HCT116 (cell line): ENCODE measurements at regions not wholly inside any gene's neighbourhood (a gene's known extent, or its start where the extent isn't known, plus 50 kb on each side); places are given as distances from the start of the nearest gene placed in this dataset.

Experiments used
- ATAC-seq: fragments of 200-7000 bp; cut with Tn5 transposase; 2 replicates; pipeline ENCODE4 v1.9.1; 2020; ENCODE audit warnings: mild to moderate bottlenecking, moderate library complexity
- BruUV-seq: library from RNA; stranded (reverse); fragments of 400-500 nt; replicated peaks from 2 replicates; lab custom pipeline; 2021; lab: Mats Ljungman, UMichigan
- CTCF ChIA-PET: fragments of 300-600 bp; sonication (Branson Sonifier 250); formaldehyde crosslinking; loops from one replicate; lab custom pipeline; 2021; ENCODE audit warnings: antibody characterized with exemption; lab: Charles Lee
- POLR2A ChIA-PET: fragments of 300-600, 350-600 bp; sonication (Branson Sonifier 250); formaldehyde crosslinking; loops from one replicate; lab custom pipeline; 2021; ENCODE audit warnings: antibody characterized with exemption; lab: Charles Lee
- RAD21 ChIA-PET, 2 experiments: fragments of 300-600 bp; sonication (Branson Sonifier 250); formaldehyde crosslinking; loops; one replicate each; lab custom pipeline; 2023; ENCODE audit warnings: low total read pairs in 2 of 2; ENCODE audit not compliant: uncharacterized antibody in 2 of 2, unreplicated experiment in 2 of 2, low non-redundant PET in 1 of 2; lab: Charles Lee
- DNase-seq: peaks from one replicate; pipeline ENCODE4 v3.0.0-alpha.2; 2010; ENCODE audit warnings: low read depth, low spot score
- H2AFZ ChIP-seq: fragments of 200-600 bp; shearing (Covaris generic), sonication (generic); 2 replicates; pipeline ENCODE4 v1.6.1; 2017; ENCODE audit warnings: low read depth, mixed run types, mixed read lengths, antibody characterized with exemption, low read length; ENCODE audit not compliant: poor library complexity, severe bottlenecking
- H3K27ac ChIP-seq: 2 replicates; pipeline ENCODE4 v1.5.1; 2012; ENCODE audit warnings: low read depth, low read length
- H3K27me3 ChIP-seq: fragments of 200-600 bp; sonication (generic); 2 replicates; pipeline ENCODE4 v1.6.1; 2016; ENCODE audit warnings: mixed run types, low read length, mixed read lengths; ENCODE audit not compliant: insufficient read depth
- H3K36me3 ChIP-seq, 2 experiments: fragments of 200-500 bp in 1 of 2; fragments of 200-600 bp in 1 of 2; sonication (Bioruptor generic) in 1 of 2; sonication (generic) in 1 of 2; 2 replicates each; pipeline versions ENCODE4 v1.5.1 to v1.6.1; 2014 to 2016; ENCODE audit warnings: low read length in 2 of 2, inconsistent platforms in 1 of 2, mixed read lengths in 1 of 2, mixed run types in 1 of 2; ENCODE audit not compliant: insufficient read depth in 2 of 2, control insufficient read depth in 1 of 2
- H3K4me1 ChIP-seq, 2 experiments: fragments of 200-600 bp in 1 of 2; sonication (generic) in 1 of 2; 2 replicates each; pipeline versions ENCODE4 v1.5.1 to v1.6.1; 2012 to 2017; ENCODE audit warnings: low read length in 2 of 2, inconsistent platforms in 1 of 2, mild to moderate bottlenecking in 1 of 2, mixed read lengths in 1 of 2, mixed run types in 1 of 2, moderate library complexity in 1 of 2; ENCODE audit not compliant: insufficient read depth in 2 of 2, control insufficient read depth in 1 of 2
- H3K4me2 ChIP-seq: fragments of 200-600 bp; sonication (generic); 2 replicates; pipeline ENCODE4 v1.6.1; 2017; ENCODE audit warnings: mixed run types, low read length, mixed read lengths
- H3K4me3 ChIP-seq, 2 experiments: fragments of 200-600 bp in 1 of 2; sonication (generic) in 1 of 2; replicated peaks in 1 of 2; 2 replicates each; pipeline ENCODE4 v1.5.1; 2011 to 2016; ENCODE audit warnings: low read length in 2 of 2, control low read depth in 1 of 2, low read depth in 1 of 2, mild to moderate bottlenecking in 1 of 2, mixed read lengths in 1 of 2, mixed run types in 1 of 2
- H3K79me2 ChIP-seq: fragments of 200-600 bp; sonication (generic); 2 replicates; pipeline ENCODE4 v1.6.1; 2017; ENCODE audit warnings: mild to moderate bottlenecking, mixed run types, low read length, moderate library complexity, mixed read lengths; ENCODE audit not compliant: insufficient read depth
- H3K9ac ChIP-seq: fragments of 200-600 bp; sonication (generic); 2 replicates; pipeline ENCODE4 v1.6.1; 2016; ENCODE audit warnings: low read length, mixed read lengths
- H3K9me2 ChIP-seq: fragments of 200-600 bp; sonication (generic), shearing (Covaris generic); 2 replicates; pipeline ENCODE4 v1.6.1; 2017; ENCODE audit warnings: mixed run types, mild to moderate bottlenecking, moderate library complexity; ENCODE audit not compliant: insufficient read depth
- H3K9me3 ChIP-seq, 2 experiments: fragments of 200-500 bp in 1 of 2; fragments of 200-600 bp in 1 of 2; sonication (Bioruptor generic) in 1 of 2; sonication (generic) in 1 of 2; 2 replicates each; pipeline ENCODE4 v1.6.1; 2014 to 2017; ENCODE audit warnings: low read length in 2 of 2, mixed read lengths in 2 of 2, inconsistent platforms in 1 of 2, low read depth in 1 of 2, mild to moderate bottlenecking in 1 of 2, mixed run types in 1 of 2, moderate library complexity in 1 of 2; ENCODE audit not compliant: control insufficient read depth in 1 of 2, insufficient read depth in 1 of 2
- H4K20me1 ChIP-seq: fragments of 200-600 bp; sonication (generic), shearing (Covaris generic); 2 replicates; pipeline ENCODE4 v1.6.1; 2017; ENCODE audit warnings: mixed run types, mild to moderate bottlenecking, moderate library complexity; ENCODE audit not compliant: insufficient read depth
- CBX3 ChIP-seq: IDR thresholded peaks from 2 replicates; pipeline ENCODE4 v1.6.1; 2012; ENCODE audit warnings: low read depth
- CEBPB ChIP-seq: IDR thresholded peaks from 2 replicates; pipeline ENCODE4 v1.6.1; 2012; ENCODE audit warnings: low read depth
- CTCF ChIP-seq, 3 experiments: fragments of 200-600 bp in 1 of 3; sonication (generic) in 1 of 3; IDR thresholded peaks in 2 of 3; conservative IDR thresholded peaks in 1 of 3; 2 replicates each; pipeline ENCODE4 v1.5.1; 2012 to 2017; ENCODE audit warnings: low read depth in 2 of 3, low read length in 2 of 3, antibody characterized with exemption in 1 of 3, borderline replicate concordance in 1 of 3, control low read depth in 1 of 3, mild to moderate bottlenecking in 1 of 3, mixed read lengths in 1 of 3, mixed run types in 1 of 3, moderate library complexity in 1 of 3; ENCODE audit not compliant: insufficient read depth in 1 of 3
- EGR1 ChIP-seq: IDR thresholded peaks from 2 replicates; pipeline ENCODE4 v1.6.1; 2012; ENCODE audit warnings: low read depth
- EZH2 ChIP-seq: fragments of 200-600 bp; sonication (generic); IDR thresholded peaks from 2 replicates; pipeline ENCODE4 v1.6.1; 2017; ENCODE audit warnings: antibody characterized with exemption, mixed run types
- EZH2phosphoT487 ChIP-seq: fragments of 200-600 bp; IDR thresholded peaks from 2 replicates; pipeline ENCODE4 v1.6.1; 2018; ENCODE audit warnings: antibody characterized with exemption, borderline replicate concordance
- FOSL1 ChIP-seq: IDR thresholded peaks from 2 replicates; pipeline ENCODE4 v1.6.1; 2012; ENCODE audit warnings: low read depth
- JUND ChIP-seq: IDR thresholded peaks from 2 replicates; pipeline ENCODE4 v1.6.1; 2012
- MAX ChIP-seq: IDR thresholded peaks from 2 replicates; pipeline ENCODE4 v1.6.1; 2012
- SIN3A ChIP-seq: IDR thresholded peaks from 2 replicates; pipeline ENCODE4 v1.6.1; 2012; ENCODE audit warnings: low read depth
- SP1 ChIP-seq: IDR thresholded peaks from 2 replicates; pipeline ENCODE4 v1.6.1; 2012; ENCODE audit warnings: low read depth
- SRF ChIP-seq: IDR thresholded peaks from 2 replicates; pipeline ENCODE4 v1.6.1; 2012; ENCODE audit warnings: low read depth
- YY1 ChIP-seq: IDR thresholded peaks from 2 replicates; pipeline ENCODE4 v1.6.1; 2011; ENCODE audit warnings: low read length, low read depth, moderate library complexity, mild to moderate bottlenecking; ENCODE audit not compliant: insufficient replicate concordance; ENCODE audit errors: extremely low read depth
- ZFX ChIP-seq: fragments of 450-650 bp; IDR thresholded peaks from 2 replicates; pipeline ENCODE4 v1.6.1; 2017
- intact Hi-C: fragments of 100-400 bp; cut with micrococcal nuclease; formaldehyde crosslinking; loops from 2 replicates; pipeline ENCODE4 v1.10.0; 2022
- TF ChIP-seq, protein P1 (sequence below): IDR thresholded peaks from 2 replicates; pipeline ENCODE4 v1.6.1; 2012
- TF ChIP-seq, protein P2 (sequence below): IDR thresholded peaks from 2 replicates; pipeline ENCODE4 v1.6.1; 2011; ENCODE audit warnings: mild to moderate bottlenecking, low read length, moderate library complexity; ENCODE audit not compliant: insufficient replicate concordance; ENCODE audit errors: extremely low read depth

DNA sequence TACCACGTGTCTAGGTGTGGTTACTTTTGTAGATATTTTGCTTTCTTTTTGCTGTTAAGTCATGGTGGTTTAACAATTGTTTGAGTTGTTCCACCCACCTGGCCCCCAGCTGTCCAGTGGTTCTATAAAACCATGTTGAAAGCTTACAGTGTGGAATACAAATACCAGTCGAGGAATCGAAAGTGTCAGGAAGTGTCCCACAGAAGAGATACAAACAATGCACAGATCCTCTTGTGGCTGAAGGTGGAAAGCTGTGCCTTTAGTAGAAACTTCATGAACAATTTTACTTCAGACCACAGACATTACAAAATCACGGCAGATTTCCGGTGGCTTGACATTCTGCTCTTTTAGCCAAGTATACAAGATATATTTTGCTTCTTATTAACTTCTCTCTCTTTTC is 782.4 kb upstream of the SOX9 start:
- intact Hi-C loops = no loop called here
- CTCF ChIA-PET = no interaction called here
- ATAC-seq = no peak

DNA sequence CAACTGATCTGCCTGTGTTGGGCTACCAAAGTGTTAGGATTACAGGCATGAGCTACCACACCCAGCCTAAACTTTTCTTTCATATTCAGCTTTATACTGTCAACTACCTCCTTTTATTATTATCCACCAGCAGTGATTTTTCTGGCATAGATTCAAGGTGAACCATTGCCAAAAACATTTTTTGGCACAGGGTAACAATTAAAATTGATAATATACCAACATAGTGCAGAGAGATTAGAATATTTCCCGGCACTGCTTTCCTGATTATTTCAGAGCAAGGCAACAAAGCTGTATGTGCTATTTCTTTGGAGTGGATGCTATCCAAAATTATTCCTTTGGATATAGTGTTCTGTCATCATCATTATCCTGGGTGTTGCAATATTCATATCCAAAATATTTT is 781.6 kb upstream of the SOX9 start:
- ATAC-seq (no peak), DNase-seq (no peak)
- POLR2A ChIA-PET = no interaction called here
- H4K20me1 ChIP-seq = no peaks in the 10 kb centered on the region
- H3K4me3 ChIP-seq = no peak overlapping the region
- BruUV-seq = no TSS peak
- no peak overlapping the region for H3K4me2 ChIP-seq
- no peak overlapping the region for H2AFZ ChIP-seq
- RAD21 ChIA-PET = no interaction called here
- no peaks in the 10 kb centered on the region for H3K36me3 ChIP-seq
- H3K9ac ChIP-seq = no peak overlapping the region
- intact Hi-C loops = no loop called here
- no peaks in the 10 kb centered on the region for H3K79me2 ChIP-seq
- H3K27ac ChIP-seq = no peak overlapping the region
- CTCF ChIA-PET = no interaction called here
- TF ChIP-seq YY1 (no peak), EGR1 (no peak), SP1 (no peak), JUND (no peak), SIN3A (no peak), MAX (no peak), EZH2 (no peak), CEBPB (no peak), CTCF (IDR thresholded peaks at IDR 0.05 in 2 of 3, conservative IDR thresholded peaks at IDR 0.05 in 1 of 3; ENCODE audit: borderline replicate concordance in 1 of 3, insufficient read depth in 1 of 3, low read depth in 2 of 3, low read length in 2 of 3) (no peak)
- TF ChIP-seq, protein P1, sequence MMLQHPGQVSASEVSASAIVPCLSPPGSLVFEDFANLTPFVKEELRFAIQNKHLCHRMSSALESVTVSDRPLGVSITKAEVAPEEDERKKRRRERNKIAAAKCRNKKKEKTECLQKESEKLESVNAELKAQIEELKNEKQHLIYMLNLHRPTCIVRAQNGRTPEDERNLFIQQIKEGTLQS = no peak
- H3K9me3 ChIP-seq = no peaks in the 10 kb centered on the region
- H3K27me3 ChIP-seq = no peaks in the 10 kb centered on the region
- no peaks in the 10 kb centered on the region for H3K4me1 ChIP-seq
- H3K9me2 ChIP-seq = no peaks in the 10 kb centered on the region

More for the DNA sequence above, 782.4 kb upstream of the SOX9 start:
- H3K27ac ChIP-seq = no peak overlapping the region
- no peaks in the 10 kb centered on the region for H4K20me1 ChIP-seq
- POLR2A ChIA-PET = no interaction called here
- no peak for TF ChIP-seq EZH2
- TF ChIP-seq YY1 = no peak
- TF ChIP-seq ZFX = no peak
- TF ChIP-seq FOSL1 = no peak
- TF ChIP-seq SRF = no peak
- TF ChIP-seq EZH2phosphoT487 = no peak
- TF ChIP-seq EGR1 = no peak
- TF ChIP-seq, protein P1 = no peak
- TF ChIP-seq, protein P2, sequence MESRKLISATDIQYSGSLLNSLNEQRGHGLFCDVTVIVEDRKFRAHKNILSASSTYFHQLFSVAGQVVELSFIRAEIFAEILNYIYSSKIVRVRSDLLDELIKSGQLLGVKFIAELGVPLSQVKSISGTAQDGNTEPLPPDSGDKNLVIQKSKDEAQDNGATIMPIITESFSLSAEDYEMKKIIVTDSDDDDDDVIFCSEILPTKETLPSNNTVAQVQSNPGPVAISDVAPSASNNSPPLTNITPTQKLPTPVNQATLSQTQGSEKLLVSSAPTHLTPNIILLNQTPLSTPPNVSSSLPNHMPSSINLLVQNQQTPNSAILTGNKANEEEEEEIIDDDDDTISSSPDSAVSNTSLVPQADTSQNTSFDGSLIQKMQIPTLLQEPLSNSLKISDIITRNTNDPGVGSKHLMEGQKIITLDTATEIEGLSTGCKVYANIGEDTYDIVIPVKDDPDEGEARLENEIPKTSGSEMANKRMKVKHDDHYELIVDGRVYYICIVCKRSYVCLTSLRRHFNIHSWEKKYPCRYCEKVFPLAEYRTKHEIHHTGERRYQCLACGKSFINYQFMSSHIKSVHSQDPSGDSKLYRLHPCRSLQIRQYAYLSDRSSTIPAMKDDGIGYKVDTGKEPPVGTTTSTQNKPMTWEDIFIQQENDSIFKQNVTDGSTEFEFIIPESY = no peak
- TF ChIP-seq CBX3 = no peak
- H3K4me1 ChIP-seq = no peaks in the 10 kb centered on the region
- no peaks in the 10 kb centered on the region for H3K79me2 ChIP-seq
- H3K9ac ChIP-seq = no peak overlapping the region
- no peak overlapping the region for H3K4me3 ChIP-seq
- H3K27me3 ChIP-seq = no peaks in the 10 kb centered on the region
- no peaks in the 10 kb centered on the region for H3K9me2 ChIP-seq
- no TSS peak for BruUV-seq
- RAD21 ChIA-PET = no interaction called here
- H3K36me3 ChIP-seq = no peaks in the 10 kb centered on the region
- H2AFZ ChIP-seq = peak overlapping the region; percentile 32
- H3K4me2 ChIP-seq = no peak overlapping the region
- no peak for DNase-seq
- no peaks in the 10 kb centered on the region for H3K9me3 ChIP-seq
